ENCODE measurements at regions not wholly inside any gene's neighbourhood (a gene's known extent, or its start where the extent isn't known, plus 50 kb on each side); places are given as distances from the start of the nearest gene placed in this dataset.
A peak's percentile ranks its signal among the peaks of the same experiment; 100 is the strongest.

- Histone ChIP-seq H3K23ac (ENCODE audit: insufficient read length) (no peak overlapping the region), H3K9me3 (ENCODE audit: insufficient read depth in 2 of 2, low read depth in 1 of 2, low read length in 1 of 2) (no peaks in the 10 kb centered on the region; a peak in 1 of 4 replicates), H3K14ac (ENCODE audit: insufficient read length) (no peak overlapping the region), H3K27ac (ENCODE audit: low read depth, low read length) (peak overlapping the region; percentile 60; the same call in 1 of the 2 replicates), H3K79me1 (ENCODE audit: low read depth, low read length) (no peaks in the 10 kb centered on the region), H3K79me2 (ENCODE audit: control insufficient read depth in 1 of 2, insufficient read depth in 2 of 2, low read length in 2 of 2) (no peaks in the 10 kb centered on the region), H3K36me3 (ENCODE audit: control insufficient read depth in 2 of 4, insufficient read depth in 4 of 4, low read length in 3 of 4) (no peaks in the 10 kb centered on the region), H3K18ac (ENCODE audit: extremely low read depth, low read length) (no peak overlapping the region), H2BK120ac (replicated peaks; ENCODE audit: low read depth, low read length) (no peak overlapping the region), H3K4me2 (ENCODE audit: insufficient read depth in 1 of 2, low read depth in 2 of 2, low read length in 2 of 2) (peak overlapping the region in 1 of 2 experiments; percentile 29; a peak in 3 of 4 replicates), H4K8ac (ENCODE audit: extremely low read depth, insufficient read depth, low read length) (no peak overlapping the region), H4K20me1 (replicated peaks in 1 of 2; ENCODE audit: control insufficient read depth in 1 of 2, insufficient read depth in 2 of 2, low read length in 2 of 2) (no peaks in the 10 kb centered on the region), H3K9ac (replicated peaks in 1 of 4; ENCODE audit: extremely low read depth in 1 of 4, low read depth in 3 of 4, low read length in 3 of 4) (no peak overlapping the region), H3K56ac (replicated peaks; ENCODE audit: insufficient read length, low read depth, low read length) (no peak overlapping the region), H2BK15ac (ENCODE audit: low read length) (no peak overlapping the region), H3K4me1 (replicated peaks in 1 of 4; ENCODE audit: control insufficient read depth in 3 of 4, insufficient read depth in 4 of 4, low read length in 3 of 4) (peaks cover 3 to 27% (median 16%) of the 10 kb centered on the region in 4 experiments; a peak in 6 of 7 replicates), H2BK5ac (ENCODE audit: low read depth, low read length) (peak overlapping the region; percentile 100; the same call in 1 of the 2 replicates), H3K27me3 (replicated peaks in 1 of 4; ENCODE audit: control insufficient read depth in 3 of 4, extremely low read depth in 1 of 4, insufficient read depth in 3 of 4, low read length in 3 of 4) (no peaks in the 10 kb centered on the region), H2BK12ac (ENCODE audit: low read depth, low read length) (no peak overlapping the region), H3K4ac (replicated peaks; ENCODE audit: insufficient read length, low read depth, low read length) (no peak overlapping the region), H4K91ac (replicated peaks; ENCODE audit: insufficient read length, low read length) (no peak overlapping the region), H2AK5ac (ENCODE audit: low read depth, low read length) (no peak overlapping the region), H4K5ac (ENCODE audit: insufficient read length, low read depth, low read length) (peak overlapping the region; percentile 6), H2AFZ (ENCODE audit: low read length) (no peak overlapping the region), H2BK20ac (ENCODE audit: low read length) (no peak overlapping the region), H3K4me3 (ENCODE audit: extremely low read depth in 1 of 4, insufficient read depth in 2 of 4, low read depth in 3 of 4, low read length in 4 of 4) (peak overlapping the region in 1 of 4 experiments; percentile 14; a peak in 1 of 8 replicates), H3K23me2 (ENCODE audit: low read depth, low read length) (peaks cover 3% of the 10 kb centered on the region; the same call in 1 of the 2 replicates)
- ChIA-PET POLR2A (ENCODE audit: partially characterized antibody) (no interaction called here), CTCF (ENCODE audit: partially characterized antibody) (no interaction called here)
- DNase-seq (ENCODE audit: low read depth in 1 of 2, low spot score in 2 of 2), result no peak
- FAIRE-seq, result no peak
- TF ChIP-seq, protein P1, sequence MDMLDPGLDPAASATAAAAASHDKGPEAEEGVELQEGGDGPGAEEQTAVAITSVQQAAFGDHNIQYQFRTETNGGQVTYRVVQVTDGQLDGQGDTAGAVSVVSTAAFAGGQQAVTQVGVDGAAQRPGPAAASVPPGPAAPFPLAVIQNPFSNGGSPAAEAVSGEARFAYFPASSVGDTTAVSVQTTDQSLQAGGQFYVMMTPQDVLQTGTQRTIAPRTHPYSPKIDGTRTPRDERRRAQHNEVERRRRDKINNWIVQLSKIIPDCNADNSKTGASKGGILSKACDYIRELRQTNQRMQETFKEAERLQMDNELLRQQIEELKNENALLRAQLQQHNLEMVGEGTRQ (IDR thresholded peaks at IDR 0.05; ENCODE audit: low read length), result no peak
- TF ChIP-seq FOSL1 (IDR thresholded peaks at IDR 0.05; ENCODE audit: insufficient read depth, low read depth, low read length), result no peak
These were observed 254.1 kb upstream of the ZNF717 start for GRCh38 chr3:76039431-76039830.

All from H1 (cell line).